Liver (tissue), 8 donors: ENCODE measurements at regions not wholly inside any gene's neighbourhood (a gene's known extent, or its start where the extent isn't known, plus 50 kb on each side); places are given as distances from the start of the nearest gene placed in this dataset.

ENCODE experiments used
- DNase-seq: peaks from one replicate; pipeline ENCODE4 v3.0.0-alpha.2; 2017; ENCODE audit warnings: low spot score
- H3K27ac ChIP-seq, 2 donors: one replicate each; pipeline ENCODE4 v1.7.0; 2013; ENCODE audit warnings: inconsistent platforms in 2 of 2, low read length in 2 of 2, control low read depth in 1 of 2, low read depth in 1 of 2, mild to moderate bottlenecking in 1 of 2
- H3K27me3 ChIP-seq, 4 donors: one replicate each; pipeline versions ENCODE4 v1.6.1 to v1.7.0; 2013; ENCODE audit warnings: low read length in 3 of 4, inconsistent platforms in 1 of 4, mild to moderate bottlenecking in 1 of 4, moderate library complexity in 1 of 4; ENCODE audit not compliant: control insufficient read depth in 4 of 4, insufficient read depth in 4 of 4
- H3K36me3 ChIP-seq, 4 donors: one replicate each; pipeline versions ENCODE4 v1.6.1 to v1.7.0; 2013; ENCODE audit warnings: low read length in 3 of 4, mild to moderate bottlenecking in 3 of 4, low read depth in 1 of 4, moderate library complexity in 1 of 4; ENCODE audit not compliant: control insufficient read depth in 4 of 4, insufficient read depth in 3 of 4
- H3K4me1 ChIP-seq, 4 donors: one replicate each; pipeline versions ENCODE4 v1.6.1 to v1.7.0; 2013; ENCODE audit warnings: low read length in 3 of 4, mild to moderate bottlenecking in 3 of 4, moderate library complexity in 1 of 4; ENCODE audit not compliant: control insufficient read depth in 4 of 4, insufficient read depth in 4 of 4
- H3K4me3 ChIP-seq, 3 donors: one replicate each; pipeline versions ENCODE4 v1.6.1 to v1.7.0; 2013; ENCODE audit warnings: low read length in 3 of 3, control low read depth in 1 of 3, low read depth in 1 of 3, mild to moderate bottlenecking in 1 of 3
- H3K9ac ChIP-seq, 2 donors: one replicate each; pipeline ENCODE4 v1.7.0; 2013; ENCODE audit warnings: low read length in 2 of 2, mild to moderate bottlenecking in 2 of 2, moderate library complexity in 2 of 2, control low read depth in 1 of 2, low read depth in 1 of 2
- H3K9me3 ChIP-seq, 4 donors: one replicate each; pipeline versions ENCODE4 v1.6.1 to v1.7.0; 2013; ENCODE audit warnings: low read length in 3 of 4; ENCODE audit not compliant: control insufficient read depth in 4 of 4
- EGR1 ChIP-seq, 2 donors: IDR thresholded peaks; 2 replicates each; pipeline ENCODE4 v1.6.1; 2016 to 2018; ENCODE audit warnings: antibody characterized with exemption in 2 of 2, low read depth in 2 of 2
- FOXA1 ChIP-seq: IDR thresholded peaks from 2 replicates; pipeline ENCODE4 v1.6.1; 2016; ENCODE audit warnings: antibody characterized with exemption
- FOXA2 ChIP-seq: IDR thresholded peaks from 2 replicates; pipeline ENCODE4 v1.6.1; 2016; ENCODE audit warnings: antibody characterized with exemption
- GABPA ChIP-seq, 2 donors: IDR thresholded peaks in 1 of 2; conservative IDR thresholded peaks in 1 of 2; 2 replicates each; pipeline ENCODE4 v1.6.1; 2016; ENCODE audit warnings: antibody characterized with exemption in 2 of 2, mild to moderate bottlenecking in 1 of 2, moderate library complexity in 1 of 2
- HNF4G ChIP-seq: IDR thresholded peaks from 2 replicates; pipeline ENCODE4 v1.6.1; 2016; ENCODE audit warnings: antibody characterized with exemption
- JUND ChIP-seq, 2 donors: IDR thresholded peaks; 2 replicates each; pipeline ENCODE4 v1.6.1; 2016; ENCODE audit warnings: antibody characterized with exemption in 2 of 2
- NR2F2 ChIP-seq: IDR thresholded peaks from 2 replicates; pipeline ENCODE4 v1.6.1; 2016; ENCODE audit warnings: antibody characterized with exemption
- RAD21 ChIP-seq, 2 donors: IDR thresholded peaks; 2 replicates each; pipeline ENCODE4 v1.6.1; 2016; ENCODE audit warnings: antibody characterized with exemption in 2 of 2, mild to moderate bottlenecking in 2 of 2
- RXRA ChIP-seq, 2 donors: IDR thresholded peaks; 2 replicates each; pipeline ENCODE4 v1.6.1; 2017 to 2018; ENCODE audit warnings: antibody characterized with exemption in 2 of 2, mild to moderate bottlenecking in 1 of 2
- SP1 ChIP-seq: IDR thresholded peaks from 2 replicates; pipeline ENCODE4 v1.6.1; 2018; ENCODE audit warnings: antibody characterized with exemption, mild to moderate bottlenecking
- YY1 ChIP-seq: IDR thresholded peaks from 2 replicates; pipeline ENCODE4 v1.6.1; 2016; ENCODE audit warnings: antibody characterized with exemption, mild to moderate bottlenecking
- WGBS: extraction: QIAGEN DNeasy Blood & Tissue Kit; methylation state at CpG from one replicate; pipeline ENCODE4 v1.1.7; 2013; 5-methylcytosine and 5-hydroxymethylcytosine counted together
- TF ChIP-seq, protein P1 (sequence below): fragments of 150-350 bp; IDR thresholded peaks from 2 replicates; pipeline ENCODE4 v1.5.1; 2017; ENCODE audit warnings: improper control_type of control experiment, low read depth, low read length; ENCODE audit not compliant: missing input control
- TF ChIP-seq, protein P2 (sequence below): IDR thresholded peaks from 2 replicates; pipeline ENCODE4 v1.6.1; 2016; ENCODE audit warnings: antibody characterized with exemption
- TF ChIP-seq, protein P3 (sequence below): IDR thresholded peaks from 2 replicates; pipeline ENCODE4 v1.6.1; 2016; ENCODE audit warnings: antibody characterized with exemption
- TF ChIP-seq, protein P4 (sequence below): IDR thresholded peaks from 2 replicates; pipeline ENCODE4 v1.6.1; 2016; ENCODE audit warnings: antibody characterized with exemption, mild to moderate bottlenecking
- donor health status: healthy.
- donor health status: healthy.
- donor health status: healthy.
- donor health status: healthy.
- donor health status: healthy.

DNA sequence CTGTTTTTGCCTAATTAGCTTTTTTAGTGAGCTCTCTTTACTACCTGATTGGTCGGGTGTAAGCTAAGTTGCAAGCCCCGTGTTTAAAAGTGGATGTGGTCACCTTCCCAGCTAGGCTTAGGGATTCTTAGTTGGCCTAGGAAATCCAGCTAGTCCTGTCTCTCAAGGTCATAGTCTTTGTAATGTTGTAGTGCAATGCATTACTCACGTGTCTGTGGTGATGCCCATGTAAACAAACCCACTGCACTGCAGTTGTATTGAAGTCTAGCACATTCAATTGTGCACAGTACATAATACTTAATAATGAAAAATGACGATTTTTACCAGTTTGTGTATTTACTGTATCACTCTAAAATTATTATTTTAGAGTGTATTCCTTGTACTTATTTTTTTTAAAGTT lies 335.5 kb downstream of the NUAK1 start:
- Histone ChIP-seq H3K9me3 (no peaks in the 10 kb centered on the region), H3K36me3 (no peaks in the 10 kb centered on the region), H3K4me1 (no peaks in the 10 kb centered on the region), H3K27me3 (no peaks in the 10 kb centered on the region), H3K4me3 (no peak overlapping the region), H3K27ac (no peak overlapping the region), H3K9ac (no peak overlapping the region)
- no peak for TF ChIP-seq JUND (IDR thresholded peaks at IDR 0.05)
- no peak for TF ChIP-seq NR2F2
- no peak for TF ChIP-seq FOXA2
- TF ChIP-seq SP1: no peak
- TF ChIP-seq GABPA (IDR thresholded peaks at IDR 0.05 in 1 of 2, conservative IDR thresholded peaks at IDR 0.05 in 1 of 2): no peak
- TF ChIP-seq RAD21 (IDR thresholded peaks at IDR 0.05): no peak
- no peak for DNase-seq
- 59% methylated on average over 4 of the region's 4 CpGs for WGBS

DNA sequence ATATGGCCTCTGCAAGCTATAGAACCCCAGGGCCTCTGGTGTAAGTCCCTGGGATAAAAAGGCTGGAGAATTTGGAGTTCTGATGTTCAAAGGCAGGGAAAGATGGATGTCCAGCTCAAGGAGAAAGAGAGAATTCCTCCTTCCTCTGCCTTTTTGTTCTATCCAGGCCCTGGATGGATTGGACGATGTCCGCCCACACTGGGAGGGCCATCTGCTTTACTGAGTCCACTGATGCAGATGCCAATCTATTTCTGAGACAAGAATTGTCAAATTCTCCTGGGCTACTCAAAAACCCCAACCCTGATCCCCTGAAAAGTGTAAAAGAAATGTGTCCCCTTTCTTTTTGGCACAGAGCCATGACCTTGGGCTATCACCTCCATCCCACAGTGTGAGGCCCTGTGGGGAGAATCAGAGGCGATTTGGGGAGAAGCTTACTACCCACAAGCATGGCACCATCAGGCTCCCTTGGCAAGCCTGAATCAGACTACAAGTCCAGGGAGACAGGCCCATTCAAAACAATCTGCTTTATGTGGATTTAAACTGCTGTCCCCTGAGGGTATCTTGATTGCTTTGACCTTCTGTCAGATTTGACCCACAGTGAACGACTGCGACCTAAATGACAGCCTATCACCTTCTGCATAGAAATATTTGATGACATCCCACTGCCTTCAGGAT lies 334.0 kb downstream of the NUAK1 start:
- Histone ChIP-seq H3K36me3 (no peaks in the 10 kb centered on the region), H3K27me3 (no peaks in the 10 kb centered on the region), H3K27ac (no peak overlapping the region), H3K4me3 (no peak overlapping the region), H3K9me3 (no peaks in the 10 kb centered on the region), H3K9ac (no peak overlapping the region), H3K4me1 (no peaks in the 10 kb centered on the region)
- TF ChIP-seq, protein P1, sequence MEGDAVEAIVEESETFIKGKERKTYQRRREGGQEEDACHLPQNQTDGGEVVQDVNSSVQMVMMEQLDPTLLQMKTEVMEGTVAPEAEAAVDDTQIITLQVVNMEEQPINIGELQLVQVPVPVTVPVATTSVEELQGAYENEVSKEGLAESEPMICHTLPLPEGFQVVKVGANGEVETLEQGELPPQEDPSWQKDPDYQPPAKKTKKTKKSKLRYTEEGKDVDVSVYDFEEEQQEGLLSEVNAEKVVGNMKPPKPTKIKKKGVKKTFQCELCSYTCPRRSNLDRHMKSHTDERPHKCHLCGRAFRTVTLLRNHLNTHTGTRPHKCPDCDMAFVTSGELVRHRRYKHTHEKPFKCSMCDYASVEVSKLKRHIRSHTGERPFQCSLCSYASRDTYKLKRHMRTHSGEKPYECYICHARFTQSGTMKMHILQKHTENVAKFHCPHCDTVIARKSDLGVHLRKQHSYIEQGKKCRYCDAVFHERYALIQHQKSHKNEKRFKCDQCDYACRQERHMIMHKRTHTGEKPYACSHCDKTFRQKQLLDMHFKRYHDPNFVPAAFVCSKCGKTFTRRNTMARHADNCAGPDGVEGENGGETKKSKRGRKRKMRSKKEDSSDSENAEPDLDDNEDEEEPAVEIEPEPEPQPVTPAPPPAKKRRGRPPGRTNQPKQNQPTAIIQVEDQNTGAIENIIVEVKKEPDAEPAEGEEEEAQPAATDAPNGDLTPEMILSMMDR: no peak
- no peak for TF ChIP-seq JUND (IDR thresholded peaks at IDR 0.05)
- TF ChIP-seq, protein P2, sequence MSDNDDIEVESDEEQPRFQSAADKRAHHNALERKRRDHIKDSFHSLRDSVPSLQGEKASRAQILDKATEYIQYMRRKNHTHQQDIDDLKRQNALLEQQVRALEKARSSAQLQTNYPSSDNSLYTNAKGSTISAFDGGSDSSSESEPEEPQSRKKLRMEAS: no peak
- TF ChIP-seq, protein P3, sequence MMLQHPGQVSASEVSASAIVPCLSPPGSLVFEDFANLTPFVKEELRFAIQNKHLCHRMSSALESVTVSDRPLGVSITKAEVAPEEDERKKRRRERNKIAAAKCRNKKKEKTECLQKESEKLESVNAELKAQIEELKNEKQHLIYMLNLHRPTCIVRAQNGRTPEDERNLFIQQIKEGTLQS: no peak
- TF ChIP-seq HNF4G: no peak
- TF ChIP-seq FOXA1: no peak
- TF ChIP-seq, protein P4, sequence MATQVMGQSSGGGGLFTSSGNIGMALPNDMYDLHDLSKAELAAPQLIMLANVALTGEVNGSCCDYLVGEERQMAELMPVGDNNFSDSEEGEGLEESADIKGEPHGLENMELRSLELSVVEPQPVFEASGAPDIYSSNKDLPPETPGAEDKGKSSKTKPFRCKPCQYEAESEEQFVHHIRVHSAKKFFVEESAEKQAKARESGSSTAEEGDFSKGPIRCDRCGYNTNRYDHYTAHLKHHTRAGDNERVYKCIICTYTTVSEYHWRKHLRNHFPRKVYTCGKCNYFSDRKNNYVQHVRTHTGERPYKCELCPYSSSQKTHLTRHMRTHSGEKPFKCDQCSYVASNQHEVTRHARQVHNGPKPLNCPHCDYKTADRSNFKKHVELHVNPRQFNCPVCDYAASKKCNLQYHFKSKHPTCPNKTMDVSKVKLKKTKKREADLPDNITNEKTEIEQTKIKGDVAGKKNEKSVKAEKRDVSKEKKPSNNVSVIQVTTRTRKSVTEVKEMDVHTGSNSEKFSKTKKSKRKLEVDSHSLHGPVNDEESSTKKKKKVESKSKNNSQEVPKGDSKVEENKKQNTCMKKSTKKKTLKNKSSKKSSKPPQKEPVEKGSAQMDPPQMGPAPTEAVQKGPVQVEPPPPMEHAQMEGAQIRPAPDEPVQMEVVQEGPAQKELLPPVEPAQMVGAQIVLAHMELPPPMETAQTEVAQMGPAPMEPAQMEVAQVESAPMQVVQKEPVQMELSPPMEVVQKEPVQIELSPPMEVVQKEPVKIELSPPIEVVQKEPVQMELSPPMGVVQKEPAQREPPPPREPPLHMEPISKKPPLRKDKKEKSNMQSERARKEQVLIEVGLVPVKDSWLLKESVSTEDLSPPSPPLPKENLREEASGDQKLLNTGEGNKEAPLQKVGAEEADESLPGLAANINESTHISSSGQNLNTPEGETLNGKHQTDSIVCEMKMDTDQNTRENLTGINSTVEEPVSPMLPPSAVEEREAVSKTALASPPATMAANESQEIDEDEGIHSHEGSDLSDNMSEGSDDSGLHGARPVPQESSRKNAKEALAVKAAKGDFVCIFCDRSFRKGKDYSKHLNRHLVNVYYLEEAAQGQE: no peak
- TF ChIP-seq SP1: no peak
- TF ChIP-seq NR2F2: no peak
- no peak for TF ChIP-seq RXRA (IDR thresholded peaks at IDR 0.05)
- TF ChIP-seq YY1: no peak
- TF ChIP-seq EGR1 (IDR thresholded peaks at IDR 0.05; ENCODE audit: low read depth in 2 of 2): no peak
- no peak for DNase-seq
- 75% methylated on average over 5 of the region's 5 CpGs for WGBS
